IMR-90 (cell line): ENCODE measurements at regions not wholly inside any gene's neighbourhood (a gene's known extent, or its start where the extent isn't known, plus 50 kb on each side); places are given as distances from the start of the nearest gene placed in this dataset.

Source experiments
- ATAC-seq: fragments of 200-7000 bp; cut with Tn5 transposase; 2 replicates; pipeline ENCODE4 v1.9.1; 2020; ENCODE audit warnings: low read depth, mild to moderate bottlenecking, moderate library complexity
- BruUV-seq: library from RNA; stranded (reverse); fragments of 400-500 nt; replicated peaks from 2 replicates; lab custom pipeline; 2021; lab: Mats Ljungman, UMichigan
- CTCF ChIA-PET: fragments of 300-600 bp; formaldehyde crosslinking; extraction: SDS; loops from one replicate; lab custom pipeline; 2021; ENCODE audit warnings: antibody characterized with exemption; lab: Yijun Ruan, JAX
- POLR2A ChIA-PET: fragments of 300-600 bp; sonication (Branson Sonifier 250); formaldehyde crosslinking; loops from one replicate; lab custom pipeline; 2022; ENCODE audit warnings: antibody characterized with exemption; ENCODE audit not compliant: unreplicated experiment; lab: Charles Lee
- DNase-seq: peaks from one replicate; pipeline ENCODE4 v3.0.0; 2013
- H2AFZ ChIP-seq: replicated peaks from 2 replicates; pipeline ENCODE3; 2013; ENCODE audit warnings: low read length, mild to moderate bottlenecking; ENCODE audit not compliant: poor library complexity
- H2AK5ac ChIP-seq: 2 replicates; pipeline ENCODE4 v1.6.1; 2013; ENCODE audit warnings: low read depth, low read length, inconsistent platforms
- H2AK9ac ChIP-seq: replicated peaks from 2 replicates; pipeline ENCODE3; 2013; ENCODE audit warnings: mild to moderate bottlenecking, low read depth, low read length, moderate library complexity; ENCODE audit not compliant: poor library complexity
- H2BK120ac ChIP-seq: 2 replicates; pipeline ENCODE4 v1.6.1; 2013; ENCODE audit warnings: low read depth, low read length, inconsistent platforms
- H2BK15ac ChIP-seq: 3 replicates; pipeline ENCODE4 v1.6.1; 2013; ENCODE audit warnings: low read depth, low read length, inconsistent platforms
- H2BK20ac ChIP-seq: 2 replicates; pipeline ENCODE4 v1.6.1; 2013; ENCODE audit warnings: low read depth, mild to moderate bottlenecking, inconsistent platforms, low read length, moderate library complexity
- H2BK5ac ChIP-seq: 2 replicates; pipeline ENCODE4 v1.6.1; 2013; ENCODE audit warnings: mild to moderate bottlenecking, low read depth, low read length, inconsistent platforms; ENCODE audit not compliant: poor library complexity, severe bottlenecking
- H3K14ac ChIP-seq: replicated peaks from 2 replicates; pipeline ENCODE4 v1.6.1; 2013; ENCODE audit warnings: low read depth, low read length, inconsistent platforms
- H3K18ac ChIP-seq: 2 replicates; pipeline ENCODE4 v1.6.1; 2013; ENCODE audit warnings: low read depth, low read length, control low read depth
- H3K23ac ChIP-seq: 2 replicates; pipeline ENCODE4 v1.6.1; 2013; ENCODE audit warnings: low read depth, low read length, inconsistent platforms
- H3K27ac ChIP-seq: 2 replicates; pipeline ENCODE4 v1.5.1; 2013; ENCODE audit warnings: mild to moderate bottlenecking, control low read depth, low read length; ENCODE audit not compliant: insufficient read depth
- H3K27me3 ChIP-seq: 2 replicates; pipeline ENCODE4 v1.6.1; 2013; ENCODE audit warnings: low read length; ENCODE audit not compliant: control insufficient read depth, insufficient read depth
- H3K36me3 ChIP-seq: 2 replicates; pipeline ENCODE4 v1.6.1; 2013; ENCODE audit warnings: low read length, mixed read lengths; ENCODE audit not compliant: control insufficient read depth, insufficient read depth
- H3K4ac ChIP-seq: 2 replicates; pipeline ENCODE4 v1.6.1; 2013; ENCODE audit warnings: low read depth, low read length, inconsistent platforms
- H3K4me1 ChIP-seq: 2 replicates; pipeline ENCODE4 v1.6.1; 2013; ENCODE audit warnings: low read length, mixed read lengths; ENCODE audit not compliant: control insufficient read depth, insufficient read depth
- H3K4me2 ChIP-seq: 2 replicates; pipeline ENCODE4 v1.6.1; 2013; ENCODE audit warnings: low read depth, mild to moderate bottlenecking, control low read depth, low read length, moderate library complexity
- H3K4me3 ChIP-seq: 2 replicates; pipeline ENCODE4 v1.5.1; 2013; ENCODE audit warnings: low read depth, mild to moderate bottlenecking, control low read depth, low read length, moderate library complexity; ENCODE audit not compliant: insufficient read depth
- H3K56ac ChIP-seq: 2 replicates; pipeline ENCODE4 v1.6.1; 2013; ENCODE audit warnings: low read length, inconsistent platforms; ENCODE audit not compliant: insufficient read depth; ENCODE audit errors: extremely low read depth
- H3K79me1 ChIP-seq, 2 experiments: 2 replicates each; pipeline ENCODE4 v1.6.1; 2013; ENCODE audit warnings: low read length in 2 of 2, inconsistent platforms in 1 of 2, low read depth in 1 of 2
- H3K9ac ChIP-seq: 2 replicates; pipeline ENCODE4 v1.6.1; 2013; ENCODE audit warnings: low read depth, low read length, control low read depth
- H3K9me1 ChIP-seq: 2 replicates; pipeline ENCODE4 v1.6.1; 2013; ENCODE audit warnings: low read length, inconsistent platforms; ENCODE audit not compliant: insufficient read depth
- H3K9me3 ChIP-seq: 2 replicates; pipeline ENCODE4 v1.6.1; 2013; ENCODE audit warnings: low read length; ENCODE audit not compliant: control insufficient read depth, insufficient read depth
- H4K20me1 ChIP-seq: 2 replicates; pipeline ENCODE4 v1.6.1; 2013; ENCODE audit warnings: low read length, inconsistent platforms; ENCODE audit not compliant: insufficient read depth
- H4K5ac ChIP-seq: 2 replicates; pipeline ENCODE4 v1.6.1; 2013; ENCODE audit warnings: mild to moderate bottlenecking, low read depth, low read length, control low read depth
- H4K8ac ChIP-seq, 2 experiments: 2 replicates each; pipeline ENCODE4 v1.6.1; 2013; ENCODE audit warnings: low read depth in 2 of 2, low read length in 2 of 2, control low read depth in 1 of 2, inconsistent platforms in 1 of 2
- H4K91ac ChIP-seq: 2 replicates; pipeline ENCODE4 v1.6.1; 2013; ENCODE audit warnings: low read depth, low read length, inconsistent platforms; ENCODE audit not compliant: insufficient read depth
- CEBPB ChIP-seq: IDR thresholded peaks from 2 replicates; pipeline ENCODE4 v1.6.1; 2012; ENCODE audit warnings: low read depth, low read length, improper control_type of control experiment
- ELK1 ChIP-seq: fragments of 150-350 bp; IDR thresholded peaks from 2 replicates; pipeline ENCODE4 v1.6.1; 2016; ENCODE audit warnings: low read depth, mild to moderate bottlenecking, low read length, moderate library complexity, borderline replicate concordance
- FOS ChIP-seq: fragments of 150-350 bp; IDR thresholded peaks from 2 replicates; pipeline ENCODE4 v1.6.1; 2016; ENCODE audit warnings: low read depth, low read length
- MAFK ChIP-seq: IDR thresholded peaks from 2 replicates; pipeline ENCODE4 v1.6.1; 2012; ENCODE audit warnings: low read depth, low read length, improper control_type of control experiment
- MAZ ChIP-seq: IDR thresholded peaks from 2 replicates; pipeline ENCODE4 v1.6.1; 2012; ENCODE audit warnings: low read depth, mild to moderate bottlenecking, low read length, improper control_type of control experiment, moderate library complexity, borderline replicate concordance
- MXI1 ChIP-seq: IDR thresholded peaks from 2 replicates; pipeline ENCODE4 v1.6.1; 2012; ENCODE audit warnings: low read depth, mild to moderate bottlenecking, low read length, moderate library complexity, borderline replicate concordance
- NFE2L2 ChIP-seq: fragments of 150-350 bp; IDR thresholded peaks from 2 replicates; pipeline ENCODE4 v1.6.1; 2016; ENCODE audit warnings: low read depth, mild to moderate bottlenecking, low read length
- POLR2A ChIP-seq: IDR thresholded peaks from 2 replicates; pipeline ENCODE4 v1.6.1; 2012; ENCODE audit warnings: mild to moderate bottlenecking, low read depth, low read length
- RFX5 ChIP-seq: IDR thresholded peaks from 2 replicates; pipeline ENCODE4 v1.8.0; 2012; ENCODE audit warnings: low read depth, mild to moderate bottlenecking, low read length, moderate library complexity
- SMC3 ChIP-seq: fragments of 150-350 bp; IDR thresholded peaks from 2 replicates; pipeline ENCODE4 v1.6.1; 2016; ENCODE audit warnings: low read depth, mild to moderate bottlenecking, antibody characterized with exemption, low read length, moderate library complexity
- USF2 ChIP-seq: fragments of 150-350 bp; IDR thresholded peaks from 2 replicates; pipeline ENCODE4 v1.6.1; 2017; ENCODE audit warnings: mild to moderate bottlenecking, antibody characterized with exemption, low read length, low read depth
- WGBS, 2 experiments: methylation state at CpG; one replicate each; pipeline versions ENCODE4 v1.1.5 to v1.1.7; 2013; ENCODE audit warnings: missing lambda C conversion rate in 2 of 2; ENCODE audit not compliant: insufficient read length in 1 of 2; ENCODE audit errors: extremely low coverage in 2 of 2; 5-methylcytosine and 5-hydroxymethylcytosine counted together
- dilution Hi-C: fragments of 300-500 bp; cut with HindIII; formaldehyde crosslinking; loops from one replicate; pipeline ENCODE4 v1.14.3; 2018; ENCODE audit warnings: low sequenced_read_pairs; ENCODE audit not compliant: unreplicated experiment
- in situ Hi-C: fragments of 300-500 bp; cut with MboI; formaldehyde crosslinking; loops from 3 replicates; pipeline ENCODE4 v1.14.3; 2019; ENCODE audit warnings: low sequenced_read_pairs, inconsistent platforms, mixed read lengths
- intact Hi-C: fragments of 100-400 bp; cut with micrococcal nuclease; formaldehyde crosslinking; loops from 2 replicates; pipeline ENCODE4 v1.10.0; 2022

- peak overlapping the region; percentile 43 for H2AK9ac ChIP-seq
- peak overlapping the region; percentile 45; the same call in 1 of the 3 replicates for H2BK15ac ChIP-seq
- peak overlapping the region; percentile 55 for H4K5ac ChIP-seq
- ATAC-seq (peak; percentile 9), DNase-seq (peak; percentile 52)
- no peaks in the 10 kb centered on the region for H3K9me3 ChIP-seq
- H3K9me1 ChIP-seq = peaks cover 8% of the 10 kb centered on the region
- no peak overlapping the region for H3K9ac ChIP-seq
- peak overlapping the region; percentile 72 for H3K4ac ChIP-seq
- H2BK120ac ChIP-seq = peak overlapping the region; percentile 72
- 0 out of 2 replicates have a peak overlapping the region, but pooled peaks have one; percentile 56 for H3K14ac ChIP-seq
- H2AK5ac ChIP-seq = peak overlapping the region; percentile 76; the same call in 1 of the 2 replicates
- H2BK5ac ChIP-seq = peak overlapping the region; percentile 72
- ChIA-PET CTCF (interaction anchor here (1.1 kb wide), 1 partner anchor 23 kb away, joined by 4 read pairs; no protein-coding TSS in a partner anchor), POLR2A (no interaction called here)
- no peaks in the 10 kb centered on the region for H3K79me1 ChIP-seq
- H4K20me1 ChIP-seq = 0 out of 2 replicates have a peak, but pooled peaks cover 3% of the 10 kb centered on the region
- no peaks in the 10 kb centered on the region for H3K36me3 ChIP-seq
- in situ Hi-C loops = no loop called here
- peaks cover 14% of the 10 kb centered on the region for H3K4me1 ChIP-seq
- H2BK20ac ChIP-seq = peak overlapping the region; percentile 64; the same call in 1 of the 2 replicates
- H3K27me3 ChIP-seq = no peaks in the 10 kb centered on the region; the same call in 1 of the 2 replicates
- BruUV-seq = no TSS peak
- H3K4me3 ChIP-seq = no peak overlapping the region
- dilution Hi-C loops = no loop called here
- TF ChIP-seq RFX5 (no peak), MAZ (no peak), ELK1 (no peak), FOS (no peak), POLR2A (no peak), MAFK (peak; percentile 89), CEBPB (0 out of 2 replicates have a peak, but pooled peaks have one; percentile 2), USF2 (no peak), MXI1 (no peak), SMC3 (no peak), NFE2L2 (no peak)
- H3K56ac ChIP-seq = no peak overlapping the region
- H4K91ac ChIP-seq = peak overlapping the region; percentile 72
- peak overlapping the region; percentile 81 for H3K27ac ChIP-seq
- whole genome bisulfite sequencing, 2 experiments = 100% methylated on average over 1 of the region's 7 CpGs; no CpG with 5 or more reads in 1 of the 2 experiments
- peak overlapping the region; percentile 4 to 73; a peak in 3 of 4 replicates for H4K8ac ChIP-seq
- intact Hi-C loops = no loop called here
- peak overlapping the region; percentile 72 for H2AFZ ChIP-seq
- peak overlapping the region; percentile 97 for H3K18ac ChIP-seq
- H3K23ac ChIP-seq = 0 out of 2 replicates have a peak overlapping the region, but pooled peaks have one; percentile 10
- peak overlapping the region; percentile 74 for H3K4me2 ChIP-seq
These were observed 98.8 kb downstream of the SOD2 start for GRCh38 chr6:159594106-159594749.
